ELF-1 (cell line): ENCODE measurements at regions not wholly inside any gene's neighbourhood (a gene's known extent, or its start where the extent isn't known, plus 50 kb on each side); places are given as distances from the start of the nearest gene placed in this dataset.

Source experiments
- DNase-seq: peaks from one replicate; pipeline ENCODE4 v3.0.0-alpha.2; 2016; ENCODE audit warnings: low read depth, low spot score

DNA sequence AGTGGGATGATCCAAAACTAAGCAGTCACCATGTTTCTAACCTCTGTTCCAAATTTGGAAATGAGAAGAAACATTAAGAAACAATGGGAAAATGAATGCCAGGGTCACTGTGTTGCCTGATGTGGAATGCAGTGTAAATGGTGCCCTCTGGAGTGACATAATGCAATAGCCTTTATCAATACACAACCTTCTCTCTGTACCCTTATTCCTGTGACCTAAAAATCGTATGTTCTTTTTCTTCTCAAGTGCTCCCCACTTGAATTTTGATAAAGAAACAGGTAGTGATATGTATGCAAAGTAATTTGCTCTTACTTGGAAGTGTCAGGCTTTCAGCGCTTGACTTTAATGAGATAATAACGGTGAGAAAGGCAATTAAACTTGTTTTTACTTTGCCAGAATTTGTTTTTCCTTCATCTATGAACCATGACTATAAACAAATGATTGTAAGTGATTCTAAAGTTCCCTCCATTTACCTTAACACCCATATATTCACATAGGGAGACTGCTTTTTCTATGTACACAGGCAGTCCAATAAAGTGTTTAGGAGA, 145.8 kb upstream of the THRB start:
- no peak for DNase-seq

- no peak for DNase-seq
Measured at GRCh38 chr3:24641628-24642027, 147.0 kb upstream of the THRB start.

GRCh38 chr3:24645047-24645446, 150.4 kb upstream of the THRB start:
- no peak for DNase-seq

GRCh38 chr3:24646790-24647189, 152.1 kb upstream of the THRB start:
- no peak for DNase-seq

- no peak for DNase-seq
Measured at GRCh38 chr3:24648063-24648462, 153.4 kb upstream of the THRB start.

DNA sequence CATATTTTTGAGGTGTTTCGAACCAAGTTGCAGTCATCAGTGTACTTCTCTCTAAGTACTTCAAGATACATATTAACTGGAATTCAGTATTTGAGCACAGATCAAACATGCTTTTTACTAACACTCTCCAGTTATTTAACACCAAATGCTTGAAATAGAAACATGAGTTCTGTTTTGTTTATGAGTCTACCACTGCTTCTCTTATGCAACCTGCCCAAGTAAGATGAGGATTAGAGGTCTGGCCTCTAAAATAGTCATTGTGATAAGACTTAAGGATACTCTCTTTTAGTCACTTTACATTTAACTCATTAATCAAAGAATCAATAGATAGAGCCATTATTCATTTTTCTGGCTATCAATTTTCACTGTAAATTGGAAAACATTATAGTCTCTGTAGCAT, 156.2 kb upstream of the THRB start:
- no peak for DNase-seq

DNA sequence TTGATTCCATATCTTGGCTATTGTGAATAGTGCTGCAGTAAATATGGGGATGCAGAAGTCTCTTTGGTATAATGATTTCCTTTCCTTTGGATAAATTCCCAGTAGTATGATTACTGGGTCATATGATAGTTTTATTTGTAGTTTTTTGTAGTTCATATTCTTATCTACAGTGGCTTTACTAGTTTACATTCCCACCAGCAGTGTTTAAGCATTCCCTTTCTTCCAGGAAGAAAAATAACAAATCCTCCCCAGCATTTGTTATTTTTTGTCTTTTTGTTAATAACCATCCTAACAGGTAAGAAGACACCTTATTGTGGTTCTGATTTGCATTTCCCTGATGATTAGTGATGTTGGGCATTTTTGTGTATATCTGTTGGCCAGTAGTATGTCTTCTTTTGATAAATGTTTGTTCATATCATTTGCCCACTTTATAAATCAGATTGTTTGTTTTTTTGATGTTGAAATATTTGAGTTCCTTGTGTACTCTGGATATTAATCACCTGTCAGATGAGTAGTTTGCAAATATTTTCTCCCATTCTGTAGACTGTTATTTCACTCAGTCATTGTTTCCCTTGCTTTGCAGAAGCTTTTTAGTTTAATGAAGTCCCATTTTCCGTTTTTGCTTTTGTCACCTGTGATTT, 163.3 kb upstream of the THRB start:
- DNase-seq = no peak

DNA sequence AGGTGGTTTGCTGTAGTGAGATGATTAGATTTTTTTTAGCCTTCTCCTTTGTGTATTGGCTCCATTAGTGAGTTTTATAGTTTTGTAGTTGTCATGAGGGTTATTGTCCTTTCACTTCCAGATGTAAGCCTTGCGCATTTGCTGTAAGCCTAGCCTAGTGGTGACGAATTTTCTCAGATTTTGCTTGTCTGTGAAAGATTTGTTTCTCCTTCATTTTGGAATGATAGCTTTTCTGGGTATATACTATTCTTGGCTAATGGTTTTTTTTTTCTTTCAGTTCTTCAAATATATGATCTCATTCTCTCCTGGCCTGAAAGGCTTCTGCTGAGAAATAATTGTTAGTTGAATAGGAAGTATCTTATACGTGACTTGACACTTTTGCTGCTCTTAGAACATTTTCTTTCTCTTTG, 166.5 kb upstream of the THRB start:
- no peak for DNase-seq

DNA sequence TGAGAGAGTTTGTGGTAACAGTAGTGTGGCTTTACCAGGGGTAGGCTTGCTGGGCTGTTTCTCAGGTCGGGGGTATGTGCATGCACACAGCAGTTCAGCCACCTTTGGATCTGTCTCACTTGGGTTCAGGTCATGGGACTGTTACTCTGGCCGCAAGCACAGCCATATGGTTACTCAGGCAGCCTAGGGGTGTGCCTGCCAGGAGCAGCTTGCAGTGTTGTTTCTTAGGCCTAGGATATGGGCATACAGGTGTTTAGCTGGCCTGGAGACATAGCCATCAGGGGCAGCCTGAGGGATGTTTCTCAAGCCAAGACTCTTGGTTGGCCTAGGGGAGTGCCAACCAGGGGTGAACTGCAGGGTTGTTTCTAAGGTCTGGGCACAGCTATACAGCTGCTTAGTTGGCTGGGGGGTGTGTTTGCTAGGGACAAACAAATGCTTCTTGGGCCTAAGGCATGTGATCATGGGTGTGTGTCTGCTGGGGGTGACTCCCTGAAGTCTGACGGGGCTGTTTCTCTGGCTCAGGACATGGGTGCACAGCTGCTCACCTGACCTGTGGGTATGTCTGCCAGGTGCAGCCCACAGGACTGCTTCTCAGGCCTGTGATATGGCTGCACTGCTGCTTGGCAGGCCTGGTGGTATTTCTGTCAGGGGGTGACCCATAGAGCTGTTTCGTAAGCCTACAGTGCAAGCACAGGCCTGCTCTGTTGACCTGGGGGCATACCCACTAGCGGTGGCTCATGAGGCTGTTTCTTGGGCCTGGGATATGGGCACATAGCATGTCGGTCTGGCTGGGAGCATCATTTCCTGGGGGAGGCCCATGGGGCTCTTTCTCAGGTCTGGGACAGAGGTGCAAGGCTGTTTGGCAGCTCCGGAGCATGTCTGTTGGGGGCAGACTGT, 168.0 kb upstream of the THRB start:
- DNase-seq = no peak

DNA sequence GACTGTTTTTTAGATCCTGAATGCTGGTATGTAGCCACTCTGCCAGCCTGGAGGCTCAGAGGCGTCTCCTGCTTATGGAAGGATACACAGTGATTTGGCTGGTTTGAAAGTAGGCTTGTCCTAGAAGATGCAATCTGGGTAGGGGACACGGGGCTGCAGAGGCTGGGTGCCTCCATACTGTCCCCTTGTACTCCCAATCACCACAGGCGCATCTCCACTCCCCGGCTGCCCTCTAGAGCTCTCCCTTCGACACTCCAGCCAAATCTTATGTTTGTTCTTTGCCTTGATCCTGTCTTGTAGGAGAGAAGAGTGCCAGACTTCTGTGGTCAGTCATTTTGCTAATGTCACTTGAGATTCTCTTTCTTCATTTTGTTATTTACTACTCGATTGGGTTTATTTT, 168.8 kb upstream of the THRB start:
- DNase-seq = no peak

DNA sequence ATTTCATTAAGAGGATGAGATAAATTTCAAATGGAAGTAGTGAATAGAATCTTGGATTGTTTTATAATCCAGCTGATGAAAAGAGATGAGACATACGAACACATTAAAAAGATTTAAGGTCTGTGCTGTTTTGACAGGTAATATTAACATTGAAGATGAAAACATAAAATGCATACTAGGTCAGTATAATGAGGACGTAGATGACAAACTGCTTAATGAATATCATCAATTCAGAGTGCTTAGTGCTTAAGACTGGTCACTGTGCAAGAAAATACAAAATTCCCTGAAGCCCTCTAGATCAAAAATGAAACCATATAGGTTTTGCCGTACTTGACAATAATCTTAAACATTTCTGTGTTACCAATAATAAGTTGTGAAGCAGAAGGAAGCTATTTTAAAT, 173.4 kb upstream of the THRB start:
- DNase-seq = no peak

GRCh38 chr3:24670871-24671270, 176.2 kb upstream of the THRB start:
- no peak for DNase-seq

DNA sequence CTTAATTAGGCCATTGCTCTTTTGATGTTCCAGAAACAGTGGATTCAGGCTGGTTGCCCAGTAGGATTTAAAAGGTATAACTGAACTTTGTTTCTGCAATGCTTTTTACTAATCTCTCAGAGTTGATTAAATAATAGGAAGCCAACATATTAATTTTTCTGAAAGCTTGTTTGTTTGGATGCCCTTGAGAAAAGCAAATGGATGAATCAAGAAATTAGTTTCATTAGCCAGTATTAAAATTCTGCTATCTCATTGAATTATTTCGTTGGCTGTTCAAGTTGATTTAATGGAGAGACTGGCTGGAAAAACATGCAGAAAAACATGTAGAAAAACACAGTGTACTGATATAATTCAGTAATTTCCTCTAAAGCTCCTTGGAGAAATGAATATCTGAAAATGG, 178.9 kb upstream of the THRB start:
- DNase-seq = no peak

GRCh38 chr3:24674261-24674660, 179.6 kb upstream of the THRB start:
- no peak for DNase-seq

GRCh38 chr3:24678021-24678420, 183.4 kb upstream of the THRB start:
- DNase-seq = no peak

GRCh38 chr3:24678421-24678865, 183.8 kb upstream of the THRB start:
- no peak for DNase-seq

- DNase-seq = no peak
Measured at GRCh38 chr3:24679429-24679828, 184.8 kb upstream of the THRB start.

DNA sequence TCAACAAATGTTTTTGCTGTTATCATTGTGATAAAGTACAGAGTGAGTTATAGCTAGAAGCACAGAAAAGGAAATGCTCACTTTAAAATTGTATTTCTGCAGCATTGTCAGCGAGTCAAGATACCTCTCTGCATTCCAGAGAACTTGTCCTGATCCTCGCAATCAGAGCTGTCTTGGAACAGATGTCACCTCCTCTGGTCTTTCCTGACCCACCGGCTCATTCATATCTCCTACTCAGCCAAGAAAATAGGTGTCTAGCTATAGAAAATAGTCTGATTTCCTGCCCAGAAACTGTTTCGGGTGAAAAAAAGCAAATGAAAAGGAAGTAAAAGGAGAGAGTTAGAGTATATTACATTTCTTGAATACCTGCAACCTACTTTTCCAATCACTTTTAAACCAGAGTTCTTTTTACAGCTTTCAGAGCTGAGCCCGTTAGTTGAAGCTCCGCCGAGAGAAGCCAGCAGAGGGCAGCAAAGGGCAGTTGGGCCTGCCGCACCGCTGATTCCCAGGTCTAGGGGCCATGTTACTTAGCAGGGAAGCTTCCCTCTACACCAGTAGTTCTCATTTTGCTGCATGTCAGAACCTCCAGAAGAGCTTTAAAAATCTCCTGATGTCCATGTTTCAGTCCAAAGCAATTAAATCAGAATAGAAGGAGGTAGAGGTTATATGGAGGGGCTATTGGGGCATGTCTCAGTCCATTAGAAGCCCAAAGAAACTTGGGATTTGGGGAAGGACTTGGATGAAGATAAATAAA, 185.7 kb upstream of the THRB start:
- DNase-seq = peak; percentile 83

GRCh38 chr3:24682141-24682547, 187.5 kb upstream of the THRB start:
- no peak for DNase-seq

- DNase-seq = no peak
Measured at GRCh38 chr3:24683090-24683489, 188.4 kb upstream of the THRB start.

GRCh38 chr3:24683633-24684384, 189.2 kb upstream of the THRB start:
- no peak for DNase-seq
